ENCODE measurements at regions not wholly inside any gene's neighbourhood (a gene's known extent, or its start where the extent isn't known, plus 50 kb on each side); places are given as distances from the start of the nearest gene placed in this dataset.

GRCh38 chr9:1337169-1337568 is 287.0 kb downstream of the DMRT2 start:
- H3K27ac Mint-ChIP-seq, result no peak overlapping the region
- intact Hi-C loops (cut with micrococcal nuclease), result no loop called here
- TF ChIP-seq CTCF (IDR thresholded peaks at IDR 0.05), result no peak
- CTCF ChIA-PET, result no interaction called here
- H3K9me3 Mint-ChIP-seq, result no peaks in the 10 kb centered on the region
- ATAC-seq (no peak), DNase-seq (no peak)
- H3K4me1 Mint-ChIP-seq (ENCODE audit: low read depth), result no peaks in the 10 kb centered on the region
- POLR2A ChIA-PET, result no interaction called here
- no peaks in the 10 kb centered on the region for H3K36me3 Mint-ChIP-seq (ENCODE audit: low read depth)
- no peaks in the 10 kb centered on the region for H3K27me3 Mint-ChIP-seq
- H3K4me3 Mint-ChIP-seq, result no peak overlapping the region

- ATAC-seq (no peak), DNase-seq (no peak)
- intact Hi-C loops (cut with micrococcal nuclease), result no loop called here
- H3K9me3 Mint-ChIP-seq, result peaks cover 2% of the 10 kb centered on the region
- no peaks in the 10 kb centered on the region for H3K36me3 Mint-ChIP-seq (ENCODE audit: low read depth)
- CTCF ChIA-PET, result no interaction called here
- no peak for TF ChIP-seq CTCF (IDR thresholded peaks at IDR 0.05)
- H3K4me3 Mint-ChIP-seq, result no peak overlapping the region
- H3K4me1 Mint-ChIP-seq (ENCODE audit: low read depth), result no peaks in the 10 kb centered on the region
- H3K27ac Mint-ChIP-seq, result no peak overlapping the region
- POLR2A ChIA-PET, result no interaction called here
- H3K27me3 Mint-ChIP-seq, result no peaks in the 10 kb centered on the region
These were observed 290.2 kb downstream of the DMRT2 start for GRCh38 chr9:1340390-1340789.

- POLR2A ChIA-PET, result no interaction called here
- DNase-seq (no peak), ATAC-seq (no peak)
- Mint-ChIP-seq H3K4me1 (ENCODE audit: low read depth) (no peaks in the 10 kb centered on the region), H3K27ac (no peak overlapping the region), H3K9me3 (no peaks in the 10 kb centered on the region), H3K36me3 (ENCODE audit: low read depth) (no peaks in the 10 kb centered on the region), H3K27me3 (no peaks in the 10 kb centered on the region), H3K4me3 (no peak overlapping the region)
- TF ChIP-seq CTCF (IDR thresholded peaks at IDR 0.05), result no peak
- intact Hi-C loops (cut with micrococcal nuclease), result no loop called here
- CTCF ChIA-PET, result no interaction called here
These were observed 303.1 kb downstream of the DMRT2 start for GRCh38 chr9:1353291-1353690.

GRCh38 chr9:1354086-1354485 is 303.9 kb downstream of the DMRT2 start:
- Mint-ChIP-seq H3K4me3 (no peak overlapping the region), H3K9me3 (no peaks in the 10 kb centered on the region), H3K36me3 (ENCODE audit: low read depth) (no peaks in the 10 kb centered on the region), H3K27me3 (no peaks in the 10 kb centered on the region), H3K4me1 (ENCODE audit: low read depth) (no peaks in the 10 kb centered on the region), H3K27ac (no peak overlapping the region)
- CTCF ChIA-PET, result no interaction called here
- no peak for ATAC-seq
- no peak for TF ChIP-seq CTCF (IDR thresholded peaks at IDR 0.05)
- no peak for DNase-seq
- intact Hi-C loops (cut with micrococcal nuclease), result no loop called here
- POLR2A ChIA-PET, result no interaction called here

GRCh38 chr9:1354606-1355005 is 304.4 kb downstream of the DMRT2 start:
- Mint-ChIP-seq H3K27me3 (no peaks in the 10 kb centered on the region), H3K4me1 (ENCODE audit: low read depth) (no peaks in the 10 kb centered on the region), H3K9me3 (no peaks in the 10 kb centered on the region), H3K36me3 (ENCODE audit: low read depth) (no peaks in the 10 kb centered on the region), H3K27ac (no peak overlapping the region), H3K4me3 (no peak overlapping the region)
- ChIA-PET CTCF (no interaction called here), POLR2A (no interaction called here)
- no peak for ATAC-seq
- TF ChIP-seq CTCF (IDR thresholded peaks at IDR 0.05), result no peak
- intact Hi-C loops (cut with micrococcal nuclease), result no loop called here
- no peak for DNase-seq
